ENCODE measurements at regions not wholly inside any gene's neighbourhood (a gene's known extent, or its start where the extent isn't known, plus 50 kb on each side); places are given as distances from the start of the nearest gene placed in this dataset.

GRCh38 chr9:82152181-82152580 is 163.6 kb downstream of the SPATA31D1 start:
- TF ChIP-seq CTCF (IDR thresholded peaks at IDR 0.05; ENCODE audit: low read depth, low read length, poor library complexity, severe bottlenecking) (no peak), EZH2phosphoT487 (IDR thresholded peaks at IDR 0.05; ENCODE audit: borderline replicate concordance, low read length) (no peak)

Data from DOHH2 (cell line).